GM18867 (cell line): ENCODE measurements at regions not wholly inside any gene's neighbourhood (a gene's known extent, or its start where the extent isn't known, plus 50 kb on each side); places are given as distances from the start of the nearest gene placed in this dataset.

ENCODE experiments used
- ATAC-seq: cut with Tn5 transposase; IDR thresholded peaks from one replicate; pipeline ENCODE4 v1.9.1; 2021; ENCODE audit warnings: mild to moderate bottlenecking, moderate library complexity; ENCODE audit not compliant: unreplicated experiment

DNA sequence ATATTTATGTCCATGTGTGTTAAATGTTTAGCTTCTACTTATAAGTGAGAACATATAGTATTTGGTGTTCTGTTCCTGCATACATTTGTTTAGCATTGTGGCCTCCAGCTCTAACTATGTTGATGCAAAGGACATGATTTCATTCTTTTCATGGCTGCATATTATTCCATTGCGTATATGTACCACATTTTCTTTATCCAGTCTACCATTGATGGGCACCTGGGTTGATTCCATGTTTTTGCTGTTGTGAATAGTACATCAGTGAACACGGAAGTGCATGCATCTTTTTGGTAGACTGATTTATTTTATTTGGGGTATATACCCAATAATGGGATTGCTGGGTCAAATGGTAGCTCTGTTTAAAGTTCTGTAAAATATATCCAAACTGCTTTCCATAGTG, 359.0 kb downstream of the SLCO4C1 start:
- ATAC-seq, result no peak

DNA sequence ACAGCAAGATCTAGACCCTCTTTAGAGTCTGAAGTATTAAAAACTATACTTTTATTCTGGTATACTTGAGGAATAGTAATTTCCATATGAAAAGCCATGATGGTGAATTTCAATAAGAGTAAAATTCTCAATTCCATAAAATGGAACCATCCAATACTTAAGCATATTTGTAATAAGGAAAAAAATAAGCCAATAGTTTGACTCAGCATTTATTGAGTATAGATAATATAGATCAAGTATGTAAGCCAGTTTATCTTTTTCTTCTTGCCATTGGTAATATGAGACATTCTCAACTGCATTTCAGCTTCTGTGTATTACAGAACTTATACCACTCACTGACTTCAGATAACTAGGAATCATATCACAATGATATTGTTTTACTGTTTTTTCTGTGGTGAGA, 361.0 kb downstream of the SLCO4C1 start:
- ATAC-seq, result no peak

DNA sequence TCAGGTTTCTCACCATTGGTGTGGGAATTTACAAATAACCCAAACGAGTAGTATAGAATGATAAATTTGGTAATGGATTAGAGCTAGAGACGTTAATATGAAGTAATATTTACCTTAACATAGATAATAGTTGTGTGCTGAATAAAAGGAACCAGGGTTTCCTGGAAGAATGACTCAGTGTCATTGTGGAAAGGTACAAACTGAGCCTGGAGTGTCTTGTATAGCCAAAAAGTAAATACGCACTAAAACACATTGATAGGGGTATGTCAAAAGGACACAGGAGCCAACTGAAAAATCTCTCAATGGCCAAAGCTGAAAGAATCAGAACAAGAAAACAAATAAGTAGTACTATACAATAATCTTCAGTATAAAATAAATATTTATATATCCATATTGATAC, 363.5 kb downstream of the SLCO4C1 start:
- no peak for ATAC-seq

DNA sequence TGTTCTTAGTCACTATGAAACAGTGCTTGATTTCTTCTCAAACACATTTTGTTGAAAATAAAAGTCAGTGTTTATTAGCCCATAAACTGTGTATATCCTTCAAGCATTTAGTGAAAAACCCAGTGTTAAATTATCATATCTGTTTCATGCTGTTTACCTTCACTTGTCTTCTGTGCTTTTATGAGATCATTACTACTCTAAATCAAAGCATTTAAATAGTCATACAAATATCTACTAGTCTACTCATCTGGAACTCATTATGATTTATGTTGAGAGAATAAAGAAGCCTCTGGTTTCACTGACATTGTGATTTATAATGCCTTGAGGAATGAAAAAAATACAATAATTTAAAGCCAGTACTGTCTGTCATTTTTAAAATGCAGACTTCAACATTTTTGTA, 366.5 kb downstream of the SLCO4C1 start:
- no peak for ATAC-seq

DNA sequence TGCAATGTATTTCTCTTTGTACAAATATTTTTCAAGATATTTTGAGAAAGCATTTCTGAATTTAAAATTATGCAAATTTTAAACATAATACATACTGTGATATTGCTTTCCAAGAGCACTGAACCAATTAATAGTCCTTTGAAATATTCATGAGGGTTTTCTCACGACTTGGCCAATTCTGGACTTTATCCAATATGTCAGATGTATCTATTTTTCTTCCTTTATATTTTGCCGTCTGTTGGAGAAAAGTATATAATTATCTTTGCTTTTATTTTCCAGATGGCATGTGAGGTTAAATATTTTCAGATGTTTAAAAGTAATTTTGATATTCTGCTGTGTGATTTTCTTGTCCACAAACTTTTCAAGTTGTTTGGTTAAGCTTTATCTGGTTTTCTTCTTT, 378.9 kb downstream of the SLCO4C1 start:
- no peak for ATAC-seq

DNA sequence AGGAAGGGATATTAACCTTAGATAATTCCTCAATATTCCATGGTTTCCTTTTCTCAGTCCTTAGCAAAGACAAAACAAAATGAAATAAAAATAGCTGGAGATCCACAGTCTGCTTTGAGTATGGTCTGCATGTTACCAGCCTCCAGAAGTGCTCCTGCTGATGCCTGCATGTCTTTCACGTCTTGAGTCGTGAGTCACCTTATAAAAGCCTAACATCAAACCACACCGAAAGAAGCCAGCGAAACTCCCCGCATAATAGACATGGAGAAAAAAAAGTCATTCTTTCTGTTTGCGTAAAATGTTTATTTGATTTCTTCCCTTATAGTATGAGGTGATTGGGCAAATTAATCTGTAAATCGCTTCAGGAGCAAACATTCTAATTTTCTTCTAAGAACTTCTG, 380.5 kb downstream of the SLCO4C1 start:
- ATAC-seq, result no peak

DNA sequence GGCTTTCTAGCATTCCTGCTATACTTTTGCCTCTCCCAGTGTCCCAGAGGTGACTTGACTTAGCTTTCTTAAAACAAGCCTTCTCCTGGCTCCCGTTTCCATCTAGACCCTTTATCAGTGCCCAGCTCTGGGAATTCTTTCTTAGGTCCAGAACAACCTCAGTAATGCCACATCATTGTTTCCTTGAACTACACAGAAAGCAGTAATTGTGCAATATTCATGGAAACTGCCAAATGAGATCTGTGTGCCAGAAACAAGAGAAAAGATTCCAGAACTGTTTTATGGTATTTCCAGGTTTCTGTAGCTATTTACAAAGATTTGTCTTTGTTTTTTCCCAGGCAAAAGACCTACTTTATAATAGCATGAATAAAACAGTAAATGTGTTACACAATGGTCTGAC, 391.3 kb downstream of the SLCO4C1 start:
- ATAC-seq, result no peak

DNA sequence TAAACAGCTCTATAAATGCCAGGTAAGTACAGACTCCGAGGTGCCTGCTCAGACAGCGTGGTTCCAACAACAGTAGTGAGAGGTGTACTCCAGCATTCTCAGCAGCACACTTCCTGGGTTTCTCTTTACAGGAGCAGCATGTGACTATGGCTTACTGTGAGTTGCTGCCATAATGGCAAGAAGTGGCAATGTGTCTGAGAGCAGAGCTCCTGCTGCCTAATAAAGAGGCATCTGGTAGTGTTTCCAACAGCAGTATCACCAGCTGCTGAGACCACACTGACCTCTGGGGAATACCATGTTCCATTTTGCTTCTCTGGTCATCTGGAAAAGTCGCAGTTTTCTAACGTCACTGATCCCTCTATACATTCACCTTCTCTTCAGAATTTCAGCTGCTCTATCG, 398.2 kb downstream of the SLCO4C1 start:
- ATAC-seq, result peak; percentile 39

DNA sequence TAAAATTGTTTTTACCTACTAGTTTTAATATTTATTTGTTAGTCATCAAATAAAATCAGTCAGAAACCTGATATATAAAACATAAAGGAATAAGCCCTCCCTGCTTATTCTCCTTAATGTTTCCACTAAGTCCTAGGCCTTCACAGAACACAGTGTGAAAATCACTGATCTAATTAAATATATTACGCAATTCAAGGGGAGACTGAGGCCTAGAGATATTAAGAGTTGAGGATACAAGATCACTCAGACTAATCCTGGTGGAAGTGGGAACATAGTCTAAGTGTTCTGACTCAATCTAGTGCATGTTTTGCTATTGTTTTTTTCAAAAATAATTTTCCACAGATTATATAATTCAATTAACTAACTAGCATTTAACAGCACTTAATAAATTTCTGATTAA, 401.1 kb downstream of the SLCO4C1 start:
- ATAC-seq, result no peak

DNA sequence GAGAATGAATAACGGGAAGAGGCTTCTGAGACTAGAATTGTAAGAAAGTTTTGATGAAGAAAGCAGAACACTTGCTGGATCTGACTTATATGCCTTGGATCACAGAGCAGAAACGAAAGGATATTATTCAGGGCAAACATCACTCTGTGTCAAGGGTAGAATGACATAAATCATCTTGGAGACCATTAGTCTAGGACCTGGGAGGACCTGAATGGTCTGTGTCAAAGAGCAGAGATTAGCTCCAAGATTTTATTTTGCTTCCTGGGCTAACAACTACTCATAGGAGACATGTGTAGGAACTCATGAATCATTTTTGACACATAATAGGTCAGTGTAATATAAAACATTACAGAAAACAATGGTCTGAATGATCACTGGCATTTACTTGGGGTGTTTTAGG, 417.9 kb downstream of the SLCO4C1 start:
- no peak for ATAC-seq

DNA sequence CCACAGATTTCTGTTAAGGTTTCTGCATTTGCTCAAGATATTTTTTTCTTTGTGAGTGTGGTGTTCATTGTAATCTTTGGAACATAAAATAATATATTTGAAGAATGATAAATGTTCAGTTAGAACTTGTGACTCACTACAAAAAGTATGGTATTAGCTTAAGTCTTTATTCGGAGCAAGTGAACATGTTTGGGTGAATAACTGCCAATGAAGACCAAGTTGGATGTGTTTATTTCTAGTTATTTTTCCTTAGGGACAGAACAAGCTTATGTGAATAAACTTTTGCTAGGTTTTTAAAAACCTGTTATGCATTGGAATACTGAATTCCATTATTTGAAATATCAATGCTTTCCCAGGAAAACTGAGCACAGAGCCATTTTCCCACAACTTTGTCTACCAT, 418.6 kb downstream of the SLCO4C1 start:
- no peak for ATAC-seq

DNA sequence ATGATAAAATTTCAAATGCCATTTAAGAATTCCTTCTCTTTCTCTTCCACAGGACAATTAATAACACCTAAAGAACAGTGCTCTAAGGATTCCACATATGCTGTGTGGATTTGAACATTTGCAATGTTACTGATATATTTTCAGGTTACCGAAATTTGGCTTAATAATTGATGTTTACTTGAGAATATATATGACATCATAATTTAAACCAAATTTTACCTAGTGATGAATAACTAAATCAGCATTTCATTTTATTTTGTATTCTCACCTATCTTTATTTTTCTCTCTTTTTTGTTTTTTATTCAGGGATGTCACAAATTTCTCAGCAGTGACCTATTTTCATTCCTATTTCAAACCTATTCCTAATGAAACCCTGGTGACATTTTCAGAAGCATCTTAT, 429.6 kb downstream of the SLCO4C1 start:
- ATAC-seq, result no peak

DNA sequence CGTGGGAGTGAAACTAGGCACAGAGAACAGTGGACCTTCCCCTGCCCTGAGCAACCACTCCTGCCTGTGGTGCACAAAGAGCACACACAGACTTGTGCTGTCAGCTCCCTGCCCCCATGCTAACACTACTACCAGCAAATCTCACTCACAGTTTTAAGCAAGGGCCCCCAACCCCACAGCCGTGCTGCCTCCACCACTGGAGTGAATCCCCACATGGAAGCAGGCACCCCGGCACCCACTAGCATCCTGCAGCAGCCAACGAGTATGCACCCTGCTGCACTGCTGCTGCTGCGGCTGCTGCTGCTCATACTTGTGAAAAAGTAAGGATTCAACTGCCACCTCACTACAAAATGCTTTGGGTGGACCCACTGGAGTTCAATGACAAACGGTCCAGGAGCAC, 435.5 kb downstream of the SLCO4C1 start:
- no peak for ATAC-seq

DNA sequence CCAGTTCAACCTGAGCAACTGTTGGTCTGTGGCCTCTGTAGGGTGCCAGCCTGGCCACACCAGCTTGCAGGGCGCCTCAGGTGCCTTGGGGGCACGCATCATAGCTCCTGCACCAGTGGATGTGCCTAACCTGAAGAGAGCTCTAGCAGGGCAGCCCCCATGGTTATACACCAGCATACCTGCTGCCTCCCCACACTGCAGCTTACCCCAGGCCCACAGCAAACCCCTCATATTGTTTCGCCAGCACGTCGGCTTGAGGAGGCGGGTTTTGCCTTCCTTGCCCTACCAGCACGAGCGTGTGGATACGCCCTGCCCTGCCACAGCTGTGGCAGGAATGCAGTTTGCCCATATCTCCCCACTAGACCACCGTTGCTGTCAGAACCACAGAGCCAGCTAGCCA, 435.9 kb downstream of the SLCO4C1 start:
- ATAC-seq, result no peak

DNA sequence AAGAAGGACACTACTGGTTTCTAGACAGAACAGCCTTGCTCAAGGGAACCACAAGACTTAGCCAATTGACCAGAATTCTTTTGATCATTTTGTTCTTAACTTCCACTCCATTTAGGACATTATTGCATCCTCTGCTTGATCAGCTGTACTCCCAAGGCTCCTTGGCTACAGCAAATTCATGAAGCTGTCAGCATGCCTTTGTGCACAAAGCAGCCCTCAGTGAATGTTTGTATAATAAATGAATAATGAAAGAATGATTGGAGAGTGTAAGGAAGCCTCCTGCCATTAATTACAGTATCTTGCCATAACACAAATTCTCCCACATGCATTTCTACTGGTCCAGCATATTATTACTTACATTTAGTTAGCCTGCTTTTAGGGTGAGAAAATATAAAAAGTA, 449.6 kb downstream of the SLCO4C1 start:
- no peak for ATAC-seq

DNA sequence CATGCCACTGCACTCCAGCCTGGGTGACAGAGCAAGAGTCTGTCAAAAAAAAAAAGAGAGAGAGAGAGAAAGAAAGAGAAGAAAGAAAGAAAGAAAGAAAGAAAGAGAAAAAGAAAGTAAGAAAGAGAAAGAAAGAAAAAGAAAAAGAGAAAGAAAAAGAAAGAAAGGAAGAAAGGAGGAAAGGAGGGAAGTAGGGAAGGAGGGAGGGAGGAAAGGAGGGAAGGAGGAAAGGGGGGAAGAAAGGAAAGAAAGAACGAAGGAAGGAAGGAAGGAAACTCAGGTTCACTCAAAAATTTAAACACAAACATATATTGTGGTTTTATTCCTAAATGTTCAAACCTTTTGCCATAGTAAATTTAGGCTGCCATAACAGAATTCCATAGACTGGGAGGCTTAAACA, 453.0 kb downstream of the SLCO4C1 start:
- no peak for ATAC-seq

DNA sequence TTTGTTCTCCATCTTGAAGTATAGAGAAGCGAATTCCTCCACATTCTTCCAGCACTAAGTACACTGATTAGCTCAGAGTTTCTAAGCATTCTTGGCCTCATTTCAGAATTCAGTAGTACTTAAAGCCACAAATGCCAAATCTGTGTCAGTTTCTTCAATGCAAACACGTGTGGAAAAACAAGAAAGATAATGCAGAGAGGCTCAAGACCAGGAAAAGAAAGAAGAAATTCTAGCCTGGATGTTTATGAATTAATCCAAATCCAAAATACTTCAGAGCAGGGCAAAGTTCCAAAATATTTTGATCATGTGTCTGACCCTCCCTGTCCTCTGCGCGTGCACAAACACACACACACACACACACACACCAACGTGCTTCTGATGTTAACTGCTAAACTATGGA, 457.6 kb downstream of the SLCO4C1 start:
- no peak for ATAC-seq

DNA sequence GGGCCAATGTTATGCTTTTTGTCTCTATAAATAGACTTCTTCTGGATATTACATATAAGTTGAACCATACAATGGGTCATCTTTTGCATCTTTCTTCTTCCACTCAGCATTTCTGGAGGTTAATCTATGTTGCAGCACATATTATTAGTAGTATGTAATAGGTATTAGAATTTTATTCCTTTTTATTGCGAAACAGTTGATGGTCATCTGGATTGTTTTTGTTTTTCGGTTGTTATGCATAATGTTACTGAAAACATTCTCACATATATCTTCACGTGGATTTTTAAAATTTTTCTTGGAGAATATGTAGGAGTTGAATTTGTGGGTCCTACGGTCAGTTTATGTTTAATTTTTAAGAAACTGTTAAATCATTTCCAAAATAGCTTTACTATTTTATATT, 466.8 kb downstream of the SLCO4C1 start:
- ATAC-seq, result no peak

DNA sequence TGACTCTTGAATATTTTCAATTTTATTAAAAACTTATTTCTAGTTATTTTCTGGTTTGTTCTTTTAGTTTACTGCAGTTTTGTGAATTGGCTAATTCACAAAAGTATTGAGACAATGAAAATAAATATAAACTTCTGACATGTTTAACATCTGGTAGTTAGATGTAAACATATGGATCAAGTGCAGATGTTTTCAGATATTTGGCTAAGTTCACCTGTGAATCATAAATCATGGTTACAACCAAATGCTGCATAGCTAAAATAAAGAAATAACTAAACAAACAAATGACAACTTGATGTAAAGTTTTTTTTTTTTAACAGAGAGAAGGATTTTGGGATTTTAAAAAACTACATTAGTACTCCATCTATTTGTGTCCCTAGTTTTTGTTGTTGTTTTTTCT, 484.6 kb downstream of the SLCO4C1 start:
- ATAC-seq, result no peak

DNA sequence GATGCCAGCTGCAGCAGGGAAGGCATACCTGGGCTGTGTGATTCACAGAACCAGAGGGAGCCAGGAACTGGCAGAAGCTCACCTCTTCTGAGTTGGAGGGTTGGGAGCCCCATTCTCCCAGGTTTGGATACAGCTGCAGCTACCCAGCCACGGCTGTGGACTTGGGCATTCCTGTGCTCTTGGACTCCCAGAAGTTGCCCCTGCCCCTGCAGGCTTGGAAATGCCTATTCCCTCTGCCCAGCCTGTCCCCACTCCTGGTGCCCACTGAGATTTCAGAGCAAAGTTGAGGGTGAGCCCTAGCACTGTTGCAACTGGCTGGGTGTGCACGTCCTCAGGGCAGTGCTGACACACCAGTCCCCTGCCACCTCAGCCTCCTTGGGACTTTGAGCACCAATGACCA, 489.7 kb downstream of the SLCO4C1 start:
- no peak for ATAC-seq

DNA sequence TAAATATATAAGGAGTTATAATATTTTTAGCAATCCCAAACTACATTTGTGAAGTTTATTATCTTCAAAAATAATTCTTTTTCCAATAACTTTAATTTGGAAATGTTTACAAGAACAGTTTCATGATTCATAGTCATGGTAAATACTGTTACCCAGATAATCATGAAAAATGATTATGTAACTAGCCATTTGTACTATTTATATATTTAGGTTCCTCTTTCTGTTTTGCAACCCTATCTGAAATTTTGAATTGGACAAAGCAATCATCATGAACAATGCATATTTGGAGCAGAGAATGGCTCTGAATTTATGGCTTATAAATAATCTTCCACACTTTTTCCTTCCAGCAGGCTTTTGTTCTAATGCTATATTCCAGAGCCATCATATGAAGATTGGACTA, 499.7 kb downstream of the SLCO4C1 start:
- ATAC-seq, result no peak

DNA sequence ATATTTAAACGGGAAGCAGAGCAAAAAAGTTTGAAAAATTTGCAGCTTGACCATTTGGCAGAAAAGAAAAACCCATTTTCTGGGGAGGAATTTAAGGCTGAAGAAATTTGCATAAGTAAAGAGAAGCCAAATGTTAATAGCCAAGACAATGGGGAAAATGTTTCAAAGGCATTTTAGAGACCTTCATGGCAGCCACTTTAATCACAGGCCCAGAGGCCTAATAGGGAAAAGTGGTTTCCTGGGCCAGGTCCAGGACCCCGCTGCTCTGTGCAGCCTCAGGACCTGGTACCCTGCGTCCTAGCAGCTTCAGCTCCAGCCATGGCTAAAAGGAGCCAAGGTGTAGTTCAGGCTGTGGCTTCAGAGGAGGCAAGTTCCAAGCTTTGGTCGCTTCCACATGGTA, 507.3 kb downstream of the SLCO4C1 start:
- no peak for ATAC-seq

DNA sequence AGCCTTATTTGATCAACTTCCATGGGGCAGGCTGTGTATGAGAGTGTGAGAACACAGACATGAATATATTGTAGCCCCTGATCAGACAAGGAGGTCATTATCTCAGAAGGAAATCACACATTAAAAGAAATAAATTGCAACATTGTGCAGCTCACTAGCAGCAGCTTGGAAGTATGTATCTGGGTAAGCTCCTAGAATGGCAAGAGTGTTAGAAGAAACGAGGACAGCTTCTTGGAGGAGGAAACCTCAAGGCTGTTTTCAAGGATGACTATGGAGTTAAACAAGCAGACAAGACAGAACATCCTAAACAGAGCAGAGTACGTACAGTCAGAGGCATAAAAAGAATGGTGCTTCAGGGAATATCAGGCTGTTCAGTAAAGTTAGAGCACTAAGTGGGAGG, 511.0 kb downstream of the SLCO4C1 start:
- ATAC-seq, result no peak
